ENCODE measurements at regions not wholly inside any gene's neighbourhood (a gene's known extent, or its start where the extent isn't known, plus 50 kb on each side); places are given as distances from the start of the nearest gene placed in this dataset.

DNA sequence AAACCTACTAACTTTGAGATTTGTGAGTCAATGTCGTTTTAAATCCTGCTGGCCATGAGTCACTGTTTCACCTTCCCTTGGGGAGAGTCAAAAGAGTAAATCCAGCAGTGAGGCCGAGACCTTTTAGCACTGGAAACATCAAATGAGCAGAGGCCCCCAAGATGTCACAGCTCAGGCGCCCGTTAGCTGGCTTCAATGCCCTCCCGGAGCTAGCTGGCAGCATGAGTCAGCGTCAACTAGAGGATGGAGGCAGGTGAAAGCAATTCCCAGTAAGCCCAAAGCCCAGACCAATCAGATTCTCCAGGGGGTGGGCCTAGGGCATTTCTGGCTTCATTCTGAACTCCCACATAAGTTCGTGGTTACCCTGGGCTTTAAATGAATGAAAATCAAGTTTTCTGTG is 170.9 kb downstream of the CLCN4 start:
- TF ChIP-seq, protein P1, sequence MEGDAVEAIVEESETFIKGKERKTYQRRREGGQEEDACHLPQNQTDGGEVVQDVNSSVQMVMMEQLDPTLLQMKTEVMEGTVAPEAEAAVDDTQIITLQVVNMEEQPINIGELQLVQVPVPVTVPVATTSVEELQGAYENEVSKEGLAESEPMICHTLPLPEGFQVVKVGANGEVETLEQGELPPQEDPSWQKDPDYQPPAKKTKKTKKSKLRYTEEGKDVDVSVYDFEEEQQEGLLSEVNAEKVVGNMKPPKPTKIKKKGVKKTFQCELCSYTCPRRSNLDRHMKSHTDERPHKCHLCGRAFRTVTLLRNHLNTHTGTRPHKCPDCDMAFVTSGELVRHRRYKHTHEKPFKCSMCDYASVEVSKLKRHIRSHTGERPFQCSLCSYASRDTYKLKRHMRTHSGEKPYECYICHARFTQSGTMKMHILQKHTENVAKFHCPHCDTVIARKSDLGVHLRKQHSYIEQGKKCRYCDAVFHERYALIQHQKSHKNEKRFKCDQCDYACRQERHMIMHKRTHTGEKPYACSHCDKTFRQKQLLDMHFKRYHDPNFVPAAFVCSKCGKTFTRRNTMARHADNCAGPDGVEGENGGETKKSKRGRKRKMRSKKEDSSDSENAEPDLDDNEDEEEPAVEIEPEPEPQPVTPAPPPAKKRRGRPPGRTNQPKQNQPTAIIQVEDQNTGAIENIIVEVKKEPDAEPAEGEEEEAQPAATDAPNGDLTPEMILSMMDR (IDR thresholded peaks at IDR 0.05; ENCODE audit: low read depth, low read length) = no peak
- Histone ChIP-seq H3K27ac (no peak overlapping the region), H3K27me3 (ENCODE audit: insufficient read depth, low read depth, severe bottlenecking) (no peaks in the 10 kb centered on the region), H3K9me3 (ENCODE audit: severe bottlenecking) (no peaks in the 10 kb centered on the region), H3K36me3 (no peaks in the 10 kb centered on the region), H3K4me3 (ENCODE audit: low read depth, low read length) (no peak overlapping the region)
- no peak for DNase-seq

- Histone ChIP-seq H3K36me3 (no peaks in the 10 kb centered on the region), H3K27ac (no peak overlapping the region), H3K4me3 (ENCODE audit: low read depth, low read length) (no peak overlapping the region), H3K9me3 (ENCODE audit: severe bottlenecking) (no peaks in the 10 kb centered on the region), H3K27me3 (ENCODE audit: insufficient read depth, low read depth, severe bottlenecking) (peaks cover 10% of the 10 kb centered on the region)
- no peak for DNase-seq
- TF ChIP-seq, protein P1 (IDR thresholded peaks at IDR 0.05; ENCODE audit: low read depth, low read length) = no peak
Observed at GRCh38 chrX:10329984-10330383, 173.2 kb downstream of the CLCN4 start.

DNA sequence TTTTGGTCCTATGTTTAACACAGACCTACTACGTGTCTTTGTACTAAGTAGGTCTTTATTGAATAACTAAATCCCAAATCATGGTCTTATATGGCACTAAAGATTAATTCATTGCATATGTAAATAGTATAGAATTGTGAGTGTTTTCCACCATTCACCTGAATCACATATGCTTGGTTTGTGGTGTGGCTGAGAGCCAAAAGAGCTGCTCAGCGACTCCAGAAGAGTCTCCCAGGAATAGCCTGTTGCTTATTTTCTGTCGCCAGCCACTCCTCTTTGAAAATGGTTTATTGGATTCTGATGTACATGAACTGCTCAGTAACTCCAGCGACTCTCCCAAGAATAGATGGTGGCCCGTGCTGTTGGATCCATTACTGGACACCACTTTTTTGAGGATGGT is 184.5 kb downstream of the CLCN4 start:
- no peaks in the 10 kb centered on the region for H3K27me3 ChIP-seq (ENCODE audit: insufficient read depth, low read depth, severe bottlenecking)
- H3K4me3 ChIP-seq (ENCODE audit: low read depth, low read length) = no peak overlapping the region
- DNase-seq = no peak
- H3K27ac ChIP-seq = no peak overlapping the region
- no peaks in the 10 kb centered on the region for H3K36me3 ChIP-seq
- TF ChIP-seq, protein P1 (IDR thresholded peaks at IDR 0.05; ENCODE audit: low read depth, low read length) = no peak
- H3K9me3 ChIP-seq (ENCODE audit: severe bottlenecking) = no peaks in the 10 kb centered on the region

DNA sequence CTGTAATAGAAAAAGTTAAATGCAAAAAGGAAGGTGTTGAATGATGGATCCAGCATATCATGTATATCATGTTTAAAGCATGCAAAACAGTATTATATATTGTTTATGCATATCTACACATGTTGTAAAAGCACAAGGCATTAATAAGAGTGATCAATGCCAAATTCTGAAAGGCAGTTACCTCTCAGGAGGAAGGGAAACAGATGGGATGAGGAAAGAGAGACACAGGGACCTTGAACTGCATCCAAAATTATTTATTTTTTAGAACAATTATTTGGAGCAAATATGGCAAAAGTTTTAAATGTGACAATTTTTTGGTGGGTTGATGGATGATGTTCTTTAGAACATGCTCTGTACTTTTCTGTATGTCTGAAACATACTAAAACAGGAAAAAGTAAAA is 193.4 kb downstream of the CLCN4 start:
- TF ChIP-seq, protein P1 (IDR thresholded peaks at IDR 0.05; ENCODE audit: low read depth, low read length) = no peak
- Histone ChIP-seq H3K9me3 (ENCODE audit: severe bottlenecking) (no peaks in the 10 kb centered on the region), H3K27me3 (ENCODE audit: insufficient read depth, low read depth, severe bottlenecking) (no peaks in the 10 kb centered on the region), H3K27ac (no peak overlapping the region), H3K36me3 (no peaks in the 10 kb centered on the region), H3K4me3 (ENCODE audit: low read depth, low read length) (no peak overlapping the region)
- DNase-seq = no peak

DNA sequence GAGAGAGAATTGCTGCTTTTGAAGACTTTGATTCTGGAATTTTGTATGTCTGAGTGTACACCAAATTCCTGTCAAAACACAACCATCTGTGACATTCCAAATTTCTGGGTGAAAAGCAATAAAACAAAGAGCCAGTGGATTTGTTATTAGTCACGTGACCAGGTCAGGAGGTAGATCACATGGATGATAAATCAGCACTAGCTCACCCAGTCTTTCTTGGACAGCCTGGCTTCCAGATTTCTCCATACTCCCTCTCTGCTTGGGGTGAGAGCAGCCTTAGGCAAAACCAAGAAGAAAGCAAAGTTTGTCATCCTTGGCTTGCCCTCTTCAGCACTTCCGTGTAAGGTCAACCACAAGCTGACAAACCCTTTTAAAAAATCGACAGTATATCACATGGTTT is 194.2 kb downstream of the CLCN4 start:
- Histone ChIP-seq H3K27ac (no peak overlapping the region), H3K27me3 (ENCODE audit: insufficient read depth, low read depth, severe bottlenecking) (no peaks in the 10 kb centered on the region), H3K36me3 (no peaks in the 10 kb centered on the region), H3K4me3 (ENCODE audit: low read depth, low read length) (no peak overlapping the region), H3K9me3 (ENCODE audit: severe bottlenecking) (no peaks in the 10 kb centered on the region)
- TF ChIP-seq, protein P1 (IDR thresholded peaks at IDR 0.05; ENCODE audit: low read depth, low read length) = no peak
- DNase-seq = no peak

DNA sequence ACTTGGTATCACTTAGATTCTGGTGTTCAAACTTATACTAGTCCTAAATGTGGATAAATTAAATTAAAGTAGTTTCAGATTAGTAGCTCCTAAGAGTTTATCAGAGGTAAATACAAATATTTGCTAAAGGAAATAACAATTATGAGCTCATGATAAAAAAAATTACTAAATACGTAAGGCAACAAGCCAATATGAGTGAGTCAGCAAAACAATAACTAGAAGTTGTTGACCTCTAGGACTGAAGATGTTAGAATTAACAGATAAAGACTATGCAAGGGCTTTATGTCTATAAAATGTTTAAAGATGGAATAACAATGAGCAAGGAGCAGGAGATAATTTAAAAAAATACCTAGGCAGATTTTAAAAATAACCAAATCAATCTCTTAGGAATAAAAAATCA is 195.8 kb downstream of the CLCN4 start:
- Histone ChIP-seq H3K4me3 (ENCODE audit: low read depth, low read length) (no peak overlapping the region), H3K9me3 (ENCODE audit: severe bottlenecking) (no peaks in the 10 kb centered on the region), H3K36me3 (no peaks in the 10 kb centered on the region), H3K27ac (no peak overlapping the region), H3K27me3 (ENCODE audit: insufficient read depth, low read depth, severe bottlenecking) (no peaks in the 10 kb centered on the region)
- no peak for DNase-seq
- TF ChIP-seq, protein P1 (IDR thresholded peaks at IDR 0.05; ENCODE audit: low read depth, low read length) = no peak
